ENCODE measurements at regions not wholly inside any gene's neighbourhood (a gene's known extent, or its start where the extent isn't known, plus 50 kb on each side); places are given as distances from the start of the nearest gene placed in this dataset.

DNA sequence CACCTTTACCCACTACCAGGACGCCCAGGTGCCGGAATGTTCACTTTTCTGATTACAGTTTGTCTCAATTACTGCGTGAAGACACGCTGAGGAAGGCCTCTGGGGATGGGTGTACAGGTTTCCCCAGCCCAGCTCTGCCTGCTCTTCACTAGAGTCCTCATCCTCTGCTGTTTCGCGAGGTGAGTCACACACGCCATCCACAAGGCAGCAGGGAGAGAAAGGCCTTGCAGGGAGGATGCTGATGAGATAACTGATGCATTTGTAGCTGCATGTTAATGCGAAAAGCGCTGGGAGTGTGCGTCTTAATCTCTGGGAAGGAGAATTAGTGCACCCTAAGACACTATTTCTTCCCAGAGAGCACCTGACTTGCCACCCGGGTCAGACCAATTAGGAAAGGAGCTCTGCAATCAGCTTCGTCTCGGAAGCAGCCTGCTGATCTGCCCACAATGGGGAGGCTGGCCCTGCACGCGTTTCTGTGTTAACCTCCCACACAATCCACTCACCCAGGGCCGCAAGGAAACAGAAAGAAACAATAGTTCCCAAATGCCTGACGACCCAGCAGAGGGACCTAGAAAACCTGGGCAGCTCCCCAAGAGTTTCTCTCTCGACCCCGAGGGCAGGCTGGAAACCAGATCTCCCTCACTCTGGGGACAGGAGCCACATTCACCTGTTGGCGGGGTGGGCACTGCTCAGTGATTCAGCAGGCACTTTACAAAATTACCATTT, 578.7 kb downstream of the GLRX3 start:
- TF ChIP-seq POLR2AphosphoS5 (IDR thresholded peaks at IDR 0.05) (no peak), POLR2A (IDR thresholded peaks at IDR 0.05) (no peak), EP300 (IDR thresholded peaks at IDR 0.05; ENCODE audit: low read depth) (no peak)
- TF ChIP-seq, protein P1, sequence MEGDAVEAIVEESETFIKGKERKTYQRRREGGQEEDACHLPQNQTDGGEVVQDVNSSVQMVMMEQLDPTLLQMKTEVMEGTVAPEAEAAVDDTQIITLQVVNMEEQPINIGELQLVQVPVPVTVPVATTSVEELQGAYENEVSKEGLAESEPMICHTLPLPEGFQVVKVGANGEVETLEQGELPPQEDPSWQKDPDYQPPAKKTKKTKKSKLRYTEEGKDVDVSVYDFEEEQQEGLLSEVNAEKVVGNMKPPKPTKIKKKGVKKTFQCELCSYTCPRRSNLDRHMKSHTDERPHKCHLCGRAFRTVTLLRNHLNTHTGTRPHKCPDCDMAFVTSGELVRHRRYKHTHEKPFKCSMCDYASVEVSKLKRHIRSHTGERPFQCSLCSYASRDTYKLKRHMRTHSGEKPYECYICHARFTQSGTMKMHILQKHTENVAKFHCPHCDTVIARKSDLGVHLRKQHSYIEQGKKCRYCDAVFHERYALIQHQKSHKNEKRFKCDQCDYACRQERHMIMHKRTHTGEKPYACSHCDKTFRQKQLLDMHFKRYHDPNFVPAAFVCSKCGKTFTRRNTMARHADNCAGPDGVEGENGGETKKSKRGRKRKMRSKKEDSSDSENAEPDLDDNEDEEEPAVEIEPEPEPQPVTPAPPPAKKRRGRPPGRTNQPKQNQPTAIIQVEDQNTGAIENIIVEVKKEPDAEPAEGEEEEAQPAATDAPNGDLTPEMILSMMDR (IDR thresholded peaks at IDR 0.05): no peak
